NCI-H187 treated with DMSO at 0.1 percent for 48 hours (cell line): ENCODE measurements at regions not wholly inside any gene's neighbourhood (a gene's known extent, or its start where the extent isn't known, plus 50 kb on each side); places are given as distances from the start of the nearest gene placed in this dataset.
"Not testable (repeated sequence)": the region's sequence is repeated elsewhere in the genome, so short reads cannot be mapped to it uniquely, and the experiment has no call there.

Source experiments
- DNase-seq: peaks from one replicate; lab custom pipeline; 2025; lab: John Stamatoyannopoulos, UW

- DNase-seq = no peak
Measured at GRCh38 chr5:135094339-135095051, 60.5 kb upstream of the PITX1 start.

- DNase-seq = not testable (repeated sequence)
Measured at GRCh38 chr5:135093483-135093882, 59.5 kb upstream of the PITX1 start.

GRCh38 chr5:135092476-135092875, 58.4 kb upstream of the PITX1 start:
- DNase-seq = no peak

GRCh38 chr5:135091286-135091685, 57.3 kb upstream of the PITX1 start:
- DNase-seq = no peak

- DNase-seq = no peak
Measured at GRCh38 chr5:135089912-135090311, 55.9 kb upstream of the PITX1 start.

- DNase-seq = no peak
Measured at GRCh38 chr5:135088911-135089310, 54.9 kb upstream of the PITX1 start.

GRCh38 chr5:135087950-135088349, 53.9 kb upstream of the PITX1 start:
- no peak for DNase-seq

GRCh38 chr5:135085936-135086725, 52.1 kb upstream of the PITX1 start:
- no peak for DNase-seq

GRCh38 chr5:135085133-135085935, 51.3 kb upstream of the PITX1 start:
- DNase-seq = no peak
